ENCODE measurements at regions not wholly inside any gene's neighbourhood (a gene's known extent, or its start where the extent isn't known, plus 50 kb on each side); places are given as distances from the start of the nearest gene placed in this dataset.

GRCh38 chr5:164998590-164998989 is 1493.2 kb downstream of the MAT2B start:
- DNase-seq (ENCODE audit: low read depth, low spot score) (no peak), FAIRE-seq (no peak)
- Histone ChIP-seq H3K9ac (ENCODE audit: control insufficient read depth, extremely low read depth, insufficient read depth, low read length) (no peak overlapping the region), H3K9me3 (ENCODE audit: control insufficient read depth, low read depth, low read length) (no peaks in the 10 kb centered on the region), H2AFZ (ENCODE audit: control insufficient read depth, low read length) (no peak overlapping the region), H3K36me3 (ENCODE audit: control insufficient read depth in 2 of 2, extremely low read depth in 1 of 2, insufficient read depth in 2 of 2, low read length in 2 of 2) (no peaks in the 10 kb centered on the region), H3K4me3 (ENCODE audit: control insufficient read depth in 2 of 3, extremely low read depth in 1 of 3, insufficient read depth in 2 of 3, low read depth in 1 of 3, low read length in 3 of 3) (no peak overlapping the region), H3K4me1 (ENCODE audit: control insufficient read depth, extremely low read depth, insufficient read depth, low read length) (no peaks in the 10 kb centered on the region), H3K4me2 (ENCODE audit: control insufficient read depth, extremely low read depth, insufficient read depth, low read depth, low read length) (no peak overlapping the region), H3K27ac (ENCODE audit: control insufficient read depth, insufficient read depth, low read length) (no peak overlapping the region), H3K27me3 (ENCODE audit: control insufficient read depth, extremely low read depth, insufficient read depth, low read length) (no peaks in the 10 kb centered on the region), H3K79me2 (ENCODE audit: control insufficient read depth, insufficient read depth, low read length) (no peaks in the 10 kb centered on the region), H4K20me1 (ENCODE audit: control insufficient read depth, extremely low read depth, insufficient read depth, low read length) (no peaks in the 10 kb centered on the region), H3K9me1 (ENCODE audit: control insufficient read depth, extremely low read depth, insufficient read depth, low read length) (no peaks in the 10 kb centered on the region)
- no peak for TF ChIP-seq CTCF (optimal IDR thresholded peaks at IDR 0.05 in 1 of 3, IDR thresholded peaks at IDR 0.05 in 1 of 3, conservative IDR thresholded peaks at IDR 0.05 in 1 of 3; ENCODE audit: extremely low read depth in 1 of 3, insufficient read depth in 2 of 3, low read length in 3 of 3)
- dilution Hi-C loops (cut with MboI; ENCODE audit: extremely low pct_ligation_motif_present, low sequenced_read_pairs), result no loop called here

GRCh38 chr5:165000479-165001190 is 1495.2 kb downstream of the MAT2B start:
- Histone ChIP-seq H3K4me3 (ENCODE audit: control insufficient read depth in 2 of 3, extremely low read depth in 1 of 3, insufficient read depth in 2 of 3, low read depth in 1 of 3, low read length in 3 of 3) (no peak overlapping the region), H3K4me1 (ENCODE audit: control insufficient read depth, extremely low read depth, insufficient read depth, low read length) (no peaks in the 10 kb centered on the region)
- dilution Hi-C loops (cut with MboI; ENCODE audit: extremely low pct_ligation_motif_present, low sequenced_read_pairs), result no loop called here

More at GRCh38 chr5:165000479-165001190, 1495.2 kb downstream of the MAT2B start:
- TF ChIP-seq CTCF (optimal IDR thresholded peaks at IDR 0.05 in 1 of 3, IDR thresholded peaks at IDR 0.05 in 1 of 3, conservative IDR thresholded peaks at IDR 0.05 in 1 of 3; ENCODE audit: extremely low read depth in 1 of 3, insufficient read depth in 2 of 3, low read length in 3 of 3), result no peak
- H3K27ac ChIP-seq (ENCODE audit: control insufficient read depth, insufficient read depth, low read length), result no peak overlapping the region
- FAIRE-seq, result no peak
- H3K36me3 ChIP-seq (ENCODE audit: control insufficient read depth in 2 of 2, extremely low read depth in 1 of 2, insufficient read depth in 2 of 2, low read length in 2 of 2), result no peaks in the 10 kb centered on the region
- H4K20me1 ChIP-seq (ENCODE audit: control insufficient read depth, extremely low read depth, insufficient read depth, low read length), result no peaks in the 10 kb centered on the region
- no peak for DNase-seq (ENCODE audit: low read depth, low spot score)
- no peak overlapping the region for H2AFZ ChIP-seq (ENCODE audit: control insufficient read depth, low read length)
- H3K9ac ChIP-seq (ENCODE audit: control insufficient read depth, extremely low read depth, insufficient read depth, low read length), result no peak overlapping the region
- no peak overlapping the region for H3K4me2 ChIP-seq (ENCODE audit: control insufficient read depth, extremely low read depth, insufficient read depth, low read depth, low read length)
- no peaks in the 10 kb centered on the region for H3K9me3 ChIP-seq (ENCODE audit: control insufficient read depth, low read depth, low read length)
- H3K27me3 ChIP-seq (ENCODE audit: control insufficient read depth, extremely low read depth, insufficient read depth, low read length), result no peaks in the 10 kb centered on the region
- no peaks in the 10 kb centered on the region for H3K9me1 ChIP-seq (ENCODE audit: control insufficient read depth, extremely low read depth, insufficient read depth, low read length)
- H3K79me2 ChIP-seq (ENCODE audit: control insufficient read depth, insufficient read depth, low read length), result no peaks in the 10 kb centered on the region

Data from keratinocyte (primary cell).